Endothelial cell (in vitro differentiated cells): ENCODE measurements at regions not wholly inside any gene's neighbourhood (a gene's known extent, or its start where the extent isn't known, plus 50 kb on each side); places are given as distances from the start of the nearest gene placed in this dataset.

Experiments used
- DNase-seq: peaks from one replicate; pipeline ENCODE4 v3.0.0; 2021; ENCODE audit warnings: low spot score
- H3K27ac Mint-ChIP-seq: one replicate; pipeline ENCODE4 v1.8.0; 2021; ENCODE audit warnings: mixed read lengths, inconsistent platforms; ENCODE audit not compliant: unreplicated experiment
- H3K27me3 Mint-ChIP-seq: one replicate; pipeline ENCODE4 v1.8.0; 2021; ENCODE audit warnings: mild to moderate bottlenecking, moderate library complexity, mixed read lengths, inconsistent platforms; ENCODE audit not compliant: unreplicated experiment
- H3K36me3 Mint-ChIP-seq: one replicate; pipeline ENCODE4 v1.8.0; 2021; ENCODE audit warnings: mild to moderate bottlenecking, low read depth, mixed read lengths, inconsistent platforms; ENCODE audit not compliant: unreplicated experiment
- H3K4me1 Mint-ChIP-seq: one replicate; pipeline ENCODE4 v1.8.0; 2021; ENCODE audit warnings: mild to moderate bottlenecking, mixed read lengths, inconsistent platforms; ENCODE audit not compliant: unreplicated experiment
- H3K4me3 Mint-ChIP-seq: one replicate; pipeline ENCODE4 v1.8.0; 2021; ENCODE audit warnings: mild to moderate bottlenecking, mixed read lengths, inconsistent platforms; ENCODE audit not compliant: unreplicated experiment
- H3K9me3 Mint-ChIP-seq: one replicate; pipeline ENCODE4 v1.8.0; 2021; ENCODE audit warnings: mixed read lengths, inconsistent platforms; ENCODE audit not compliant: unreplicated experiment
- CTCF ChIP-seq: fragments of 200-600 bp; sonication (generic); IDR thresholded peaks from one replicate; pipeline ENCODE4 v1.5.0; 2021; ENCODE audit warnings: antibody characterized with exemption; ENCODE audit not compliant: unreplicated experiment

GRCh38 chr14:103195828-103196615 lies 72.8 kb downstream of the TNFAIP2 start:
- no peak for DNase-seq
- Mint-ChIP-seq H3K27me3 (peaks cover 4% of the 10 kb centered on the region), H3K36me3 (peaks cover 5% of the 10 kb centered on the region), H3K9me3 (peaks cover 4% of the 10 kb centered on the region), H3K4me1 (no peaks in the 10 kb centered on the region), H3K27ac (no peak overlapping the region), H3K4me3 (no peak overlapping the region)
- no peak for TF ChIP-seq CTCF

GRCh38 chr14:103196716-103197115 lies 73.5 kb downstream of the TNFAIP2 start:
- peaks cover 4% of the 10 kb centered on the region for H3K9me3 Mint-ChIP-seq
- H3K27me3 Mint-ChIP-seq = peaks cover 4% of the 10 kb centered on the region
- H3K27ac Mint-ChIP-seq = no peak overlapping the region
- H3K4me3 Mint-ChIP-seq = no peak overlapping the region
- H3K4me1 Mint-ChIP-seq = no peaks in the 10 kb centered on the region
- peaks cover 8% of the 10 kb centered on the region for H3K36me3 Mint-ChIP-seq
- no peak for TF ChIP-seq CTCF
- DNase-seq = no peak

- Mint-ChIP-seq H3K9me3 (no peaks in the 10 kb centered on the region), H3K36me3 (peaks cover 9% of the 10 kb centered on the region), H3K27me3 (peaks cover 4% of the 10 kb centered on the region), H3K27ac (no peak overlapping the region), H3K4me3 (no peak overlapping the region), H3K4me1 (no peaks in the 10 kb centered on the region)
- TF ChIP-seq CTCF = no peak
- no peak for DNase-seq
Measured at GRCh38 chr14:103198131-103199105, 75.2 kb downstream of the TNFAIP2 start.

- no peak overlapping the region for H3K4me3 Mint-ChIP-seq
- H3K27ac Mint-ChIP-seq = no peak overlapping the region
- peaks cover 4% of the 10 kb centered on the region for H3K27me3 Mint-ChIP-seq
- DNase-seq = no peak
- H3K36me3 Mint-ChIP-seq = peaks cover 9% of the 10 kb centered on the region
- no peaks in the 10 kb centered on the region for H3K4me1 Mint-ChIP-seq
- H3K9me3 Mint-ChIP-seq = no peaks in the 10 kb centered on the region
- no peak for TF ChIP-seq CTCF
Measured at GRCh38 chr14:103199124-103199523, 75.9 kb downstream of the TNFAIP2 start.

- Mint-ChIP-seq H3K27me3 (peaks cover 4% of the 10 kb centered on the region), H3K9me3 (peaks cover 6% of the 10 kb centered on the region), H3K4me3 (no peak overlapping the region), H3K36me3 (peaks cover 4% of the 10 kb centered on the region), H3K27ac (no peak overlapping the region), H3K4me1 (no peaks in the 10 kb centered on the region)
- TF ChIP-seq CTCF = no peak
- no peak for DNase-seq
Measured at GRCh38 chr14:103201801-103202200, 78.5 kb downstream of the TNFAIP2 start.
